Natural killer cell (primary cell): ENCODE measurements at regions not wholly inside any gene's neighbourhood (a gene's known extent, or its start where the extent isn't known, plus 50 kb on each side); places are given as distances from the start of the nearest gene placed in this dataset.

Experiments
- ATAC-seq, 3 donors: fragments of 150-1000 bp in 2 of 3; fragments of 200-7000 bp in 1 of 3; cut with Tn5 transposase; 1 replicate in 1 of 3; 2 replicates in 2 of 3; pipeline ENCODE4 v1.10.0; 2021; ENCODE audit warnings: mild to moderate bottlenecking in 2 of 3, moderate library complexity in 2 of 3
- DNase-seq, 2 donors: peaks; one replicate each; pipeline versions ENCODE4 v3.0.0 to v3.0.0-alpha.2; 2013 to 2021; ENCODE audit warnings: mixed read lengths in 1 of 2
- H3K27ac ChIP-seq: one replicate; pipeline ENCODE4 v1.5.1; 2013; ENCODE audit warnings: mild to moderate bottlenecking, low read length
- H3K27me3 ChIP-seq: one replicate; pipeline ENCODE4 v1.6.1; 2013; ENCODE audit warnings: low read length; ENCODE audit not compliant: control insufficient read depth, insufficient read depth
- H3K36me3 ChIP-seq: one replicate; pipeline ENCODE4 v1.6.1; 2013; ENCODE audit warnings: low read length; ENCODE audit not compliant: control insufficient read depth, insufficient read depth
- H3K4me1 ChIP-seq: one replicate; pipeline ENCODE4 v1.6.1; 2013; ENCODE audit warnings: low read length; ENCODE audit not compliant: control insufficient read depth, insufficient read depth
- H3K4me3 ChIP-seq: one replicate; pipeline ENCODE4 v1.5.1; 2013; ENCODE audit warnings: low read length
- H3K9me3 ChIP-seq: one replicate; pipeline ENCODE4 v1.6.1; 2013; ENCODE audit warnings: low read length; ENCODE audit not compliant: control insufficient read depth, insufficient read depth
- H3K27ac Mint-ChIP-seq, 2 donors: one replicate each; pipeline ENCODE4 v1.8.0; 2022; ENCODE audit warnings: mild to moderate bottlenecking in 2 of 2, mixed read lengths in 2 of 2, moderate library complexity in 1 of 2
- H3K27me3 Mint-ChIP-seq, 2 donors: one replicate each; pipeline ENCODE4 v1.8.0; 2022; ENCODE audit warnings: low read depth in 2 of 2, mixed read lengths in 2 of 2
- H3K36me3 Mint-ChIP-seq: one replicate; pipeline ENCODE4 v1.8.0; 2022; ENCODE audit warnings: mixed read lengths
- H3K4me1 Mint-ChIP-seq, 2 donors: one replicate each; pipeline ENCODE4 v1.8.0; 2022; ENCODE audit warnings: mixed read lengths in 2 of 2
- H3K4me3 Mint-ChIP-seq: one replicate; pipeline ENCODE4 v1.8.0; 2022; ENCODE audit warnings: mild to moderate bottlenecking, moderate library complexity, mixed read lengths
- H3K9me3 Mint-ChIP-seq, 2 donors: one replicate each; pipeline ENCODE4 v1.8.0; 2022; ENCODE audit warnings: mixed read lengths in 2 of 2
- WGBS: methylation state at CpG from one replicate; pipeline ENCODE4 v1.1.7; 2013; ENCODE audit warnings: missing lambda C conversion rate; ENCODE audit not compliant: insufficient coverage; 5-methylcytosine and 5-hydroxymethylcytosine counted together
- intact Hi-C: fragments of 100-400 bp; cut with micrococcal nuclease; formaldehyde crosslinking; loops from one replicate; pipeline ENCODE4 v1.14.2; 2022
- TF ChIP-seq, protein P1 (sequence below): fragments of 200-600 bp; IDR thresholded peaks from one replicate; pipeline ENCODE4 v1.8.0; 2022; ENCODE audit warnings: antibody characterized with exemption

DNA sequence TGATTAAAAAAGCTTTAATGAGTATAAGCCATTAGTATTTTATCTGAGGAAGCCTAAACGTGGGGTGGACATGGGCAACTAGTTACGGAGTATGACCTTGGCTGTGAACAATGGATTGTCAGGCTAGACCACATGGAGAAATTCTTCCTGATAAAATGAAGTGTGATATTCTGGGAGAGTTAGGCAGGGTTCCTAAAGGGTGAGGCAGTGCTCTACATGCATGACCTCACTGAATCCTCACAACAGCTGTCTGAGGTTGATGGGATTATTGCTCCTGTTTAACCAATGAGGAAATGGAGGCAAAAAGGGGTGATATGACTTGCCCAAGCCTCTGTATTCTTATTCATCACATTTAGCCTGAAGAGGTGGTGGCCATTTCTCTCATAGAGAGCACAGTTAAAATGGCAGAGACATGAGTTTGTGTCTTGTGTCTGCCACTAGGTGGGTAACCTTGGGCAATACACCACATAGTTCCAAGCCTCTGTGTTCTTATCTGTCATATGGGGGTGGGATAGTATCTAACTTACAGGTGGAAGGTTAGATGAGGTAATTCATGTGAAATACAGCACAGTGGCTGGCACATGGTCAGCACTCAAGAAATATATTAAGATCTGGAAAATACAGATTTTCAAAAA lies 96.1 kb upstream of the NR3C1 start:
- Mint-ChIP-seq H3K9me3 (no peaks in the 10 kb centered on the region), H3K27me3 (peaks cover 0 to 7% of the 10 kb centered on the region in 2 donors), H3K4me1 (no peaks in the 10 kb centered on the region), H3K4me3 (no peak overlapping the region), H3K27ac (no peak overlapping the region), H3K36me3 (no peaks in the 10 kb centered on the region)
- WGBS, result 93% methylated on average over 2 of the region's 2 CpGs
- Histone ChIP-seq H3K4me3 (no peak overlapping the region), H3K27me3 (no peaks in the 10 kb centered on the region), H3K27ac (no peak overlapping the region), H3K4me1 (no peaks in the 10 kb centered on the region), H3K9me3 (no peaks in the 10 kb centered on the region), H3K36me3 (no peaks in the 10 kb centered on the region)
- intact Hi-C loops, result no loop called here
- TF ChIP-seq, protein P1, sequence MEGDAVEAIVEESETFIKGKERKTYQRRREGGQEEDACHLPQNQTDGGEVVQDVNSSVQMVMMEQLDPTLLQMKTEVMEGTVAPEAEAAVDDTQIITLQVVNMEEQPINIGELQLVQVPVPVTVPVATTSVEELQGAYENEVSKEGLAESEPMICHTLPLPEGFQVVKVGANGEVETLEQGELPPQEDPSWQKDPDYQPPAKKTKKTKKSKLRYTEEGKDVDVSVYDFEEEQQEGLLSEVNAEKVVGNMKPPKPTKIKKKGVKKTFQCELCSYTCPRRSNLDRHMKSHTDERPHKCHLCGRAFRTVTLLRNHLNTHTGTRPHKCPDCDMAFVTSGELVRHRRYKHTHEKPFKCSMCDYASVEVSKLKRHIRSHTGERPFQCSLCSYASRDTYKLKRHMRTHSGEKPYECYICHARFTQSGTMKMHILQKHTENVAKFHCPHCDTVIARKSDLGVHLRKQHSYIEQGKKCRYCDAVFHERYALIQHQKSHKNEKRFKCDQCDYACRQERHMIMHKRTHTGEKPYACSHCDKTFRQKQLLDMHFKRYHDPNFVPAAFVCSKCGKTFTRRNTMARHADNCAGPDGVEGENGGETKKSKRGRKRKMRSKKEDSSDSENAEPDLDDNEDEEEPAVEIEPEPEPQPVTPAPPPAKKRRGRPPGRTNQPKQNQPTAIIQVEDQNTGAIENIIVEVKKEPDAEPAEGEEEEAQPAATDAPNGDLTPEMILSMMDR, result no peak
- ATAC-seq (no peak), DNase-seq (no peak)

DNA sequence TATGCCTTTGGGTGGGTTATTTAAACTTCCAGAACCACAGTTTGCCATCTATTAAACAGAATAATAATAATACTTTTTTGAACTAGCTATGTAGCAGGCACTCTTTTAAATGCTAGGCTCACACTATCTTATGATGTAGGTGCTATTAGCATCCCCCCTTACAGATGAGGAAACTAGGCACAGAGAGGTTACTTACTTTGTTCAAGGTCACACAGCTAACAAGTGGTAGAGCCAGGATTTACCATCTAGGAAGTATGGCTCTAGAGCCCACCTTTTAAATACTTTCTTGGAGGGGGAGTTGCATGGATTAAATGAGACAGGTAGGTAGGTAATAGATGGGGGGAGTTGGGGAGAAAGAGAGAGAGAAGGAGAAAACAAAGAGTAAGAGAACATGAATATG lies 95.3 kb upstream of the NR3C1 start:
- Histone ChIP-seq H3K9me3 (no peaks in the 10 kb centered on the region), H3K27ac (no peak overlapping the region), H3K4me1 (no peaks in the 10 kb centered on the region), H3K36me3 (no peaks in the 10 kb centered on the region), H3K27me3 (no peaks in the 10 kb centered on the region), H3K4me3 (no peak overlapping the region)
- ATAC-seq (no peak), DNase-seq (no peak)
- H3K4me1 Mint-ChIP-seq, result no peaks in the 10 kb centered on the region
- H3K36me3 Mint-ChIP-seq, result no peaks in the 10 kb centered on the region
- intact Hi-C loops, result no loop called here
- TF ChIP-seq, protein P1, result no peak
- H3K4me3 Mint-ChIP-seq, result no peak overlapping the region
- H3K27ac Mint-ChIP-seq, result no peak overlapping the region
- H3K9me3 Mint-ChIP-seq, result no peaks in the 10 kb centered on the region
- peaks cover 0 to 7% of the 10 kb centered on the region in 2 donors for H3K27me3 Mint-ChIP-seq

DNA sequence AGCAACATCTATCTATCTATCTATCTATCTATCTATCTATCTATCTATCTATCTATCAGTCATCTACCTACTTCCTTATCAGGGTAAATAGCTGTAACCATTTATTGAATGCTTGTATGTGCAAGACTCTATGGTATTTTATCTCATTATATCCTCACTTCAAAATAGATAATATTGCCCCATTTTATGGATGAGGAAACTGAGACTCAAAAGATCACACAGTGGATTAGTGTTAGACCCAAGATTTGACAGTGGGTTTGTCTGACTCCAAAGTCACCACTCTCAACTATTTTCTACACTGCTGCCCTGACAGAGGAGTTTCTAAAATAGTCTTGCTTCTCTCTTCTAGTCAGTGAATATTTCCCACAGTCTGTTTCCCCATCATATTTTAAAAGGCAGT lies 94.3 kb upstream of the NR3C1 start:
- ATAC-seq (no peak), DNase-seq (no peak)
- Mint-ChIP-seq H3K27ac (no peak overlapping the region), H3K36me3 (peaks cover 2% of the 10 kb centered on the region), H3K9me3 (no peaks in the 10 kb centered on the region), H3K4me3 (no peak overlapping the region), H3K27me3 (peaks cover 0 to 7% of the 10 kb centered on the region in 2 donors), H3K4me1 (no peaks in the 10 kb centered on the region)
- TF ChIP-seq, protein P1, result no peak
- intact Hi-C loops, result no loop called here
- no peaks in the 10 kb centered on the region for H3K36me3 ChIP-seq
- H3K4me3 ChIP-seq, result no peak overlapping the region
- H3K27ac ChIP-seq, result no peak overlapping the region
- no peaks in the 10 kb centered on the region for H3K9me3 ChIP-seq
- no peaks in the 10 kb centered on the region for H3K4me1 ChIP-seq
- no peaks in the 10 kb centered on the region for H3K27me3 ChIP-seq

DNA sequence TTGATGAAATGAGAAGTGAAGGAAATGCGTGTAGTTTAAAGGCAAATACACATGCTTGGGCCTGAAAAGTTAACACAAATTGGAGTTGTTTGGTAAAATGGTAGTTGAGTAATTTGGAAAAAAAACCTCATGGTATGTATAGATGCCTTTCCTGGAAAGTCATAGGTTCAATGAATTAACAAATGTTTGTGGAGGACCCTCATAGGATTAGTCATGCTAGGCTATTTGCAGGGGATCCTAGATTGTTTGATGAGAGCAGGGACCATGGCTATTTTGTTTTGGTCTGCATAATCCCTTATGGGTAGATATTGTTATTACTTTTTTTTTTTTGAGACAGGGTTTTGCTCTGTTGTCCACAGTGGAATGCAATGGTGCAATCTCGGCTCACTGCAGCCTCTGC lies 93.5 kb upstream of the NR3C1 start:
- ATAC-seq, result no peak
- intact Hi-C loops, result no loop called here
- 94% methylated on average over 2 of the region's 2 CpGs for WGBS

More for the DNA sequence above, 93.5 kb upstream of the NR3C1 start:
- Mint-ChIP-seq H3K36me3 (peaks cover 8% of the 10 kb centered on the region), H3K4me1 (no peaks in the 10 kb centered on the region), H3K9me3 (no peaks in the 10 kb centered on the region), H3K4me3 (no peak overlapping the region), H3K27ac (no peak overlapping the region), H3K27me3 (peaks cover 0 to 7% of the 10 kb centered on the region in 2 donors)
- Histone ChIP-seq H3K4me3 (no peak overlapping the region), H3K27ac (no peak overlapping the region), H3K4me1 (no peaks in the 10 kb centered on the region), H3K36me3 (no peaks in the 10 kb centered on the region), H3K9me3 (no peaks in the 10 kb centered on the region), H3K27me3 (no peaks in the 10 kb centered on the region)
- TF ChIP-seq, protein P1, result no peak
- DNase-seq, result no peak
